H7 (cell line): ENCODE measurements at regions not wholly inside any gene's neighbourhood (a gene's known extent, or its start where the extent isn't known, plus 50 kb on each side); places are given as distances from the start of the nearest gene placed in this dataset.
A peak's percentile ranks its signal among the peaks of the same experiment; 100 is the strongest.

Source experiments
- DNase-seq: peaks from one replicate; pipeline ENCODE4 v3.0.0; 2012
- H3K27me3 ChIP-seq: 2 replicates; pipeline ENCODE4 v1.6.0; 2011; ENCODE audit warnings: mild to moderate bottlenecking, low read length; ENCODE audit not compliant: control insufficient read depth, insufficient read depth
- H3K36me3 ChIP-seq: replicated peaks from 2 replicates; pipeline ENCODE4 v1.5.1; 2011; ENCODE audit warnings: low read length; ENCODE audit not compliant: control insufficient read depth, insufficient read depth
- H3K4me3 ChIP-seq: 2 replicates; pipeline ENCODE4 v1.5.1; 2011; ENCODE audit warnings: low read depth, mild to moderate bottlenecking, control low read depth, low read length, moderate library complexity; ENCODE audit not compliant: insufficient read depth

- DNase-seq: no peak
Observed at GRCh38 chr13:78460176-78460575, 143.2 kb downstream of the POU4F1 start.

GRCh38 chr13:78443839-78444238, 159.5 kb downstream of the POU4F1 start:
- no peak for DNase-seq
- Histone ChIP-seq H3K27me3 (no peaks in the 10 kb centered on the region), H3K4me3 (no peak overlapping the region), H3K36me3 (no peaks in the 10 kb centered on the region)

More at GRCh38 chr13:78460176-78460575, 143.2 kb downstream of the POU4F1 start:
- H3K27me3 ChIP-seq: no peaks in the 10 kb centered on the region
- no peak overlapping the region for H3K4me3 ChIP-seq
- H3K36me3 ChIP-seq: no peaks in the 10 kb centered on the region

DNA sequence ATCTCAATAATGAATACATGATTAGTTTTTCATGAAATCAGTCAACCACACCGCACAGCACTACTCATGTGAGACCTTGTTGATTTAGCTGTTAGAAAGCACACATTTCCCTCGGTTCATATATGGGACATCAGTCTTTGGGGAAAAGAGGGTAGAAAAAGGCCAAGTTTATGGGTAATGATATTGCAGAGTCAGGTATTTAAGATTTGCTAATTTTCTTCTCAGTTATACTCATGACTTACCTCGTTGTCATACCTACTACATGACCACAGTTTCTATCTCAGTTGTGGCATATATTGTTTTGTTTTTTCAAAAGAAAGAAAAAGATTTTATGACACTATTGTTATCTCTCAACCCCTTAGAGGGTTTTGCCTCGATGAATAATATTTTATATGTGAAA, 165.6 kb downstream of the POU4F1 start:
- H3K36me3 ChIP-seq: no peaks in the 10 kb centered on the region
- no peak for DNase-seq
- no peak overlapping the region for H3K4me3 ChIP-seq
- no peaks in the 10 kb centered on the region for H3K27me3 ChIP-seq

- no peaks in the 10 kb centered on the region for H3K36me3 ChIP-seq
Observed at GRCh38 chr13:78436311-78436710, 167.0 kb downstream of the POU4F1 start.

DNA sequence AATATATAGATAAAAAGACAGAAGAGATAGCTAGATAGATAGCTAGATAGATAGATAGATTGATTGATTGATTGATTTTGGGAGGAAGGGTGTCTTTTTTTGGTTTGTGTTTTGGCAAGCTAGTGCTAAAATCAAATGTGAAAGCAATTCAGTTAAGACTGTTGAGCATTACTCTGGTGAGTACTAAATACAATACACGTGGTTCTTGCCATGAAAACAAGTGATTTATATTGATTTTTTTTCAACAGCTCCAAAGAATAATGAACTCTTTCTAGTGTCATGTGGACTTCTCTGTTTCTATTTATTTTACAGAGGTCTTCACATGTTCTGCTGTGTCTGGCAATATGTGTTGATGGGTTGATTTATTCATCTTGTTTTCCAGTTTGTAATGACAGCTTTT, 172.0 kb downstream of the POU4F1 start:
- no peaks in the 10 kb centered on the region for H3K27me3 ChIP-seq
- no peaks in the 10 kb centered on the region for H3K36me3 ChIP-seq
- DNase-seq: no peak
- H3K4me3 ChIP-seq: no peak overlapping the region

More at GRCh38 chr13:78436311-78436710, 167.0 kb downstream of the POU4F1 start:
- Histone ChIP-seq H3K4me3 (no peak overlapping the region), H3K27me3 (no peaks in the 10 kb centered on the region)
- DNase-seq: no peak

DNA sequence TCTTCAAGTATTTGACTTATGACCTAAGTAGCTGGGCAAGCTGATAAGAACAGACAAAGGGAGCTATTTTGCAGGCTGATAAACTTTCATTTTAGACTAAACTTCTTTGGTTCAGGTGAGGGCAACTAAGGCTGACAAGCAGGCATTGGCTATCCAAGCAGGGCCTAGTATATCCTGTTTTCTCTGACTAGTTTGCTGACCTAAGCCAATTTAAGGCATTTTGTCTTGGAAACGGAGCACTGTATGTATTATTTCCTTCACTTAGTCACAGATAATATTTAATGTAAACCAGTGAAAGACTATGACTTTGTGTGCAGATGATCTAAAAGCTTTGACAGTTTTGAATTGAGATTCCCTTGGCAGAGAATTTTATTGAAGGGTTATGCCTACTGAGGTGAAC, 172.5 kb downstream of the POU4F1 start:
- Histone ChIP-seq H3K36me3 (no peaks in the 10 kb centered on the region), H3K4me3 (no peak overlapping the region), H3K27me3 (no peaks in the 10 kb centered on the region)
- DNase-seq: no peak

- H3K4me3 ChIP-seq: no peak overlapping the region
- H3K36me3 ChIP-seq: no peaks in the 10 kb centered on the region
- no peaks in the 10 kb centered on the region for H3K27me3 ChIP-seq
- peak; percentile 28 for DNase-seq
Observed at GRCh38 chr13:78430166-78430791, 173.1 kb downstream of the POU4F1 start.

DNA sequence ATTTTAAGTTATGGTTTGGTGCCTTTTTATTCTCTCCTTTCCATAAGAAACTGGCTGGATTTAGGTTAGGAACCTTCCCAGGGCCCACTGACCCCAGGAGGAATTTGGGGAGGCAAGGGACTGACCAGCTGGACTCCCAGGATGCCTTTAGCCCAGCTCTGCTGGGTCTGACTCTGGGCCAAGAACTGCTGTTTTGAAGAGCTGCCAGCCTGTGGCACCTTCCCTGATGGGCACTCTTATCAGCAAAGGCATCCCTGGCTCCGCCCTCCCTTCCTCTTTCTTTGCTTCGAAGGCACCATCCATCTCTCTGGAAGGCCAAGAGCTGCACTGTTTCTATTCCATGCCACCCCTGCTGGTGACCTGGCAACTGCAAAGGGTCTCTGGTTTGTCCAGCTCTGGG, 174.7 kb downstream of the POU4F1 start:
- no peaks in the 10 kb centered on the region for H3K36me3 ChIP-seq
- DNase-seq: no peak
- H3K4me3 ChIP-seq: no peak overlapping the region
- no peaks in the 10 kb centered on the region for H3K27me3 ChIP-seq

DNA sequence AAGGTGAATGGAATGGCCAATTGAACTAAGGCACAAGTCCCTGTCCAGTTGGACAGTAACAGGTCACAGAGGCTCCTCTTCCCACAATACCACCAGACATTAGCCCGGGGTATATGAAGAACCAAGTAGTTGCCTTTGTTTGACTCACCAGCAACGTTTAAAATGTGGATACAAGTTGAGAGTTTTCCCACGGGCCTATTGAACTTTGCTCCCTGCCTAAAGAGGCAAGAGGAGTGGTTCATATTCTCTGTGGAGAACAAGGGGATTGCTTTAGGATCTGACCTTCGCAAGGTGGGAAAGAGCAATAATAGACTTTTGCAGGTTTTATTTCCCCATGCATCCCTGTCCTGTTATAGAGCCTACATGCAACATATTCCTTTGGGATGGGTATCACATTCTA, 177.2 kb downstream of the POU4F1 start:
- Histone ChIP-seq H3K36me3 (no peaks in the 10 kb centered on the region), H3K27me3 (no peaks in the 10 kb centered on the region), H3K4me3 (no peak overlapping the region)
- no peak for DNase-seq

GRCh38 chr13:78420814-78421213, 182.5 kb downstream of the POU4F1 start:
- no peak for DNase-seq
- no peaks in the 10 kb centered on the region for H3K27me3 ChIP-seq
- no peak overlapping the region for H3K4me3 ChIP-seq
- no peaks in the 10 kb centered on the region for H3K36me3 ChIP-seq

- Histone ChIP-seq H3K27me3 (no peaks in the 10 kb centered on the region), H3K4me3 (no peak overlapping the region), H3K36me3 (no peaks in the 10 kb centered on the region)
- no peak for DNase-seq
Observed at GRCh38 chr13:78413887-78414553, 189.3 kb downstream of the POU4F1 start.

DNA sequence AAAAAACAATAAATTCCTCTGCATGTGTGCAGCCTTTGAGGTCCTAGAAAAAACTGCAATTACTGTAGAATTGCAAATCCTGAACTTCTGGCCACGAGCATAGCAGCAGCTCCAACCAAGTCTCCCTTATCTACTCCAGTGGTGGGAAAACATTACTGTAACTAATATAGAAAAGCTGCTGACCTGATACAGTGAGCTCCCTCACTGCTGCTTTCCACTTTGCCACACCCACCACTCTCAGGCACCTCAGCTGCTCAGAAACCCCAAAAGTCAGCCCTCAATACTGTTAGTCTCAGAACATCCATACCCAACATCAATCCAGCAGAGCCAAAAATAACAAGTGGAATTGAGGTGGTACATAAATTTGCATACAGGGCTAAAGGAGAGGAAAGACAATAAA, 192.5 kb downstream of the POU4F1 start:
- H3K4me3 ChIP-seq: no peak overlapping the region
- DNase-seq: no peak
- H3K36me3 ChIP-seq: no peaks in the 10 kb centered on the region
- no peaks in the 10 kb centered on the region for H3K27me3 ChIP-seq

- H3K4me3 ChIP-seq: no peak overlapping the region
- H3K36me3 ChIP-seq: no peaks in the 10 kb centered on the region
- H3K27me3 ChIP-seq: no peaks in the 10 kb centered on the region
- DNase-seq: no peak
Observed at GRCh38 chr13:78410164-78410563, 193.2 kb downstream of the POU4F1 start.

GRCh38 chr13:78409172-78409571, 194.2 kb downstream of the POU4F1 start:
- H3K36me3 ChIP-seq: no peaks in the 10 kb centered on the region
- DNase-seq: no peak
- no peak overlapping the region for H3K4me3 ChIP-seq

DNA sequence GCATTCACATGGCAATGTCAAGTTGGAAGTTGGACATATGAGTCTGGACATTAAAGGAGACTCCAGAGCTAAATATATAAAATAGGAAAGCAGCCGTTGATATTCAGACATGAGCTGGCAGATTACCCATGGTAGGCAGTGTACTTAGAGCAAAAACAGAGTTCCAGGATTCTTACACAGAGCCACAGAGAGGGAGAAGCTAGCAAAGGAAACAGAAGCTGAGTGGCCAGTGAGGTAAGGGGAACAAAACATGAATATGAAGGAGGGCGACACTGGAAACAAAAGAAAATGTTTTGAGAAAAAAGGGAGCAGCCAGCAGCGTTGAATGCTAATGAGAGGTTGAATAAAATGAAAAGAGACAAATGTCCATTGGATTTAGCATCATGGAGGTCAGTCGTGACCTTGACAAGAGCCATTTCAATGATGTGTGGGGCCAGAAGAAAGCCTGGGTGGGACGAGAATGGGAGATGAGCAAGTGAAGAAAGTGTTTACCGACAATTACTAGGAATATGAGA, 198.4 kb downstream of the POU4F1 start:
- H3K4me3 ChIP-seq: no peak overlapping the region
- H3K27me3 ChIP-seq: no peaks in the 10 kb centered on the region
- no peak for DNase-seq
- no peaks in the 10 kb centered on the region for H3K36me3 ChIP-seq

More at GRCh38 chr13:78409172-78409571, 194.2 kb downstream of the POU4F1 start:
- H3K27me3 ChIP-seq: no peaks in the 10 kb centered on the region
